PFSK-1 (cell line): ENCODE measurements at regions not wholly inside any gene's neighbourhood (a gene's known extent, or its start where the extent isn't known, plus 50 kb on each side); places are given as distances from the start of the nearest gene placed in this dataset.

Source experiments
- POLR2AphosphoS5 ChIP-seq: IDR thresholded peaks from 2 replicates; pipeline ENCODE4 v1.6.1; 2012; ENCODE audit warnings: low read depth, mild to moderate bottlenecking, control low read depth, low read length, moderate library complexity
- TAF1 ChIP-seq: IDR thresholded peaks from 2 replicates; pipeline ENCODE4 v1.6.1; 2012; ENCODE audit warnings: low read length, control low read depth, borderline replicate concordance; ENCODE audit not compliant: insufficient read depth

DNA sequence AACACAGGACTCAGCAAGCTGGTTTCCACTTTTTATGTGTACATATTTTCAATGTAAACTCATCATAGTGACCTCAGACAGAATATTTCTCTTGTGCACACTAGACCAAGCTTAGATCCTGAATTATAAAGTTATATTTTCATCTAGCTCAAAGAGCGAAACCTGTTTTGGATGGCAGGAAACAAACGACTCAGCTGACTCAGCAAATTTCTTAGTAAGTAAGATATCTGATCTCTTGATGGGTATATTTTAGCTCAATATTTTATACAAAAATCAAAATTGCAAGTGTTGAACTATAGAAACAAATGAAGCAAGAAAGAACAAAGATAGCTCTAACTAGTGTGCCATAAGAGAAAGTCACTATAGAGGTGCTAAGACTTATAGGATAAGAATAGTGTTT is 1114.5 kb downstream of the STPG2 start:
- TF ChIP-seq POLR2AphosphoS5 (no peak), TAF1 (no peak)
